HCT116 (cell line): ENCODE measurements at regions not wholly inside any gene's neighbourhood (a gene's known extent, or its start where the extent isn't known, plus 50 kb on each side); places are given as distances from the start of the nearest gene placed in this dataset.

Experiments
- ATAC-seq: fragments of 200-7000 bp; cut with Tn5 transposase; 2 replicates; pipeline ENCODE4 v1.9.1; 2020; ENCODE audit warnings: mild to moderate bottlenecking, moderate library complexity
- BruUV-seq: library from RNA; stranded (reverse); fragments of 400-500 nt; replicated peaks from 2 replicates; lab custom pipeline; 2021; lab: Mats Ljungman, UMichigan
- CTCF ChIA-PET: fragments of 300-600 bp; sonication (Branson Sonifier 250); formaldehyde crosslinking; loops from one replicate; lab custom pipeline; 2021; ENCODE audit warnings: antibody characterized with exemption; lab: Charles Lee
- POLR2A ChIA-PET: fragments of 300-600, 350-600 bp; sonication (Branson Sonifier 250); formaldehyde crosslinking; loops from one replicate; lab custom pipeline; 2021; ENCODE audit warnings: antibody characterized with exemption; lab: Charles Lee
- RAD21 ChIA-PET, 2 experiments: fragments of 300-600 bp; sonication (Branson Sonifier 250); formaldehyde crosslinking; loops; one replicate each; lab custom pipeline; 2023; ENCODE audit warnings: low total read pairs in 2 of 2; ENCODE audit not compliant: uncharacterized antibody in 2 of 2, unreplicated experiment in 2 of 2, low non-redundant PET in 1 of 2; lab: Charles Lee
- DNase-seq: peaks from one replicate; pipeline ENCODE4 v3.0.0-alpha.2; 2010; ENCODE audit warnings: low read depth, low spot score
- H2AFZ ChIP-seq: fragments of 200-600 bp; shearing (Covaris generic), sonication (generic); 2 replicates; pipeline ENCODE4 v1.6.1; 2017; ENCODE audit warnings: low read depth, mixed run types, mixed read lengths, antibody characterized with exemption, low read length; ENCODE audit not compliant: poor library complexity, severe bottlenecking
- H3K27ac ChIP-seq: 2 replicates; pipeline ENCODE4 v1.5.1; 2012; ENCODE audit warnings: low read depth, low read length
- H3K27me3 ChIP-seq: fragments of 200-600 bp; sonication (generic); 2 replicates; pipeline ENCODE4 v1.6.1; 2016; ENCODE audit warnings: mixed run types, low read length, mixed read lengths; ENCODE audit not compliant: insufficient read depth
- H3K36me3 ChIP-seq, 2 experiments: fragments of 200-500 bp in 1 of 2; fragments of 200-600 bp in 1 of 2; sonication (Bioruptor generic) in 1 of 2; sonication (generic) in 1 of 2; 2 replicates each; pipeline versions ENCODE4 v1.5.1 to v1.6.1; 2014 to 2016; ENCODE audit warnings: low read length in 2 of 2, inconsistent platforms in 1 of 2, mixed read lengths in 1 of 2, mixed run types in 1 of 2; ENCODE audit not compliant: insufficient read depth in 2 of 2, control insufficient read depth in 1 of 2
- H3K4me1 ChIP-seq, 2 experiments: fragments of 200-600 bp in 1 of 2; sonication (generic) in 1 of 2; 2 replicates each; pipeline versions ENCODE4 v1.5.1 to v1.6.1; 2012 to 2017; ENCODE audit warnings: low read length in 2 of 2, inconsistent platforms in 1 of 2, mild to moderate bottlenecking in 1 of 2, mixed read lengths in 1 of 2, mixed run types in 1 of 2, moderate library complexity in 1 of 2; ENCODE audit not compliant: insufficient read depth in 2 of 2, control insufficient read depth in 1 of 2
- H3K4me2 ChIP-seq: fragments of 200-600 bp; sonication (generic); 2 replicates; pipeline ENCODE4 v1.6.1; 2017; ENCODE audit warnings: mixed run types, low read length, mixed read lengths
- H3K4me3 ChIP-seq, 2 experiments: fragments of 200-600 bp in 1 of 2; sonication (generic) in 1 of 2; replicated peaks in 1 of 2; 2 replicates each; pipeline ENCODE4 v1.5.1; 2011 to 2016; ENCODE audit warnings: low read length in 2 of 2, control low read depth in 1 of 2, low read depth in 1 of 2, mild to moderate bottlenecking in 1 of 2, mixed read lengths in 1 of 2, mixed run types in 1 of 2
- H3K79me2 ChIP-seq: fragments of 200-600 bp; sonication (generic); 2 replicates; pipeline ENCODE4 v1.6.1; 2017; ENCODE audit warnings: mild to moderate bottlenecking, mixed run types, low read length, moderate library complexity, mixed read lengths; ENCODE audit not compliant: insufficient read depth
- H3K9ac ChIP-seq: fragments of 200-600 bp; sonication (generic); 2 replicates; pipeline ENCODE4 v1.6.1; 2016; ENCODE audit warnings: low read length, mixed read lengths
- H3K9me2 ChIP-seq: fragments of 200-600 bp; sonication (generic), shearing (Covaris generic); 2 replicates; pipeline ENCODE4 v1.6.1; 2017; ENCODE audit warnings: mixed run types, mild to moderate bottlenecking, moderate library complexity; ENCODE audit not compliant: insufficient read depth
- H3K9me3 ChIP-seq, 2 experiments: fragments of 200-500 bp in 1 of 2; fragments of 200-600 bp in 1 of 2; sonication (Bioruptor generic) in 1 of 2; sonication (generic) in 1 of 2; 2 replicates each; pipeline ENCODE4 v1.6.1; 2014 to 2017; ENCODE audit warnings: low read length in 2 of 2, mixed read lengths in 2 of 2, inconsistent platforms in 1 of 2, low read depth in 1 of 2, mild to moderate bottlenecking in 1 of 2, mixed run types in 1 of 2, moderate library complexity in 1 of 2; ENCODE audit not compliant: control insufficient read depth in 1 of 2, insufficient read depth in 1 of 2
- H4K20me1 ChIP-seq: fragments of 200-600 bp; sonication (generic), shearing (Covaris generic); 2 replicates; pipeline ENCODE4 v1.6.1; 2017; ENCODE audit warnings: mixed run types, mild to moderate bottlenecking, moderate library complexity; ENCODE audit not compliant: insufficient read depth
- ATF3 ChIP-seq: IDR thresholded peaks from 2 replicates; pipeline ENCODE4 v1.6.1; 2012
- CBX3 ChIP-seq: IDR thresholded peaks from 2 replicates; pipeline ENCODE4 v1.6.1; 2012; ENCODE audit warnings: low read depth
- CEBPB ChIP-seq: IDR thresholded peaks from 2 replicates; pipeline ENCODE4 v1.6.1; 2012; ENCODE audit warnings: low read depth
- ELF1 ChIP-seq: IDR thresholded peaks from 2 replicates; pipeline ENCODE4 v1.6.1; 2012; ENCODE audit warnings: low read depth, borderline replicate concordance
- EZH2 ChIP-seq: fragments of 200-600 bp; sonication (generic); IDR thresholded peaks from 2 replicates; pipeline ENCODE4 v1.6.1; 2017; ENCODE audit warnings: antibody characterized with exemption, mixed run types
- EZH2phosphoT487 ChIP-seq: fragments of 200-600 bp; IDR thresholded peaks from 2 replicates; pipeline ENCODE4 v1.6.1; 2018; ENCODE audit warnings: antibody characterized with exemption, borderline replicate concordance
- FOSL1 ChIP-seq: IDR thresholded peaks from 2 replicates; pipeline ENCODE4 v1.6.1; 2012; ENCODE audit warnings: low read depth
- MAX ChIP-seq: IDR thresholded peaks from 2 replicates; pipeline ENCODE4 v1.6.1; 2012
- POLR2A ChIP-seq: IDR thresholded peaks from 2 replicates; pipeline ENCODE4 v1.7.0; 2011; ENCODE audit warnings: borderline replicate concordance; ENCODE audit not compliant: insufficient read depth, insufficient read length; ENCODE audit errors: extremely low read depth
- RAD21 ChIP-seq: IDR thresholded peaks from 2 replicates; pipeline ENCODE4 v1.6.1; 2012; ENCODE audit warnings: low read depth, mild to moderate bottlenecking
- SIN3A ChIP-seq: IDR thresholded peaks from 2 replicates; pipeline ENCODE4 v1.6.1; 2012; ENCODE audit warnings: low read depth
- SRF ChIP-seq: IDR thresholded peaks from 2 replicates; pipeline ENCODE4 v1.6.1; 2012; ENCODE audit warnings: low read depth
- YY1 ChIP-seq: IDR thresholded peaks from 2 replicates; pipeline ENCODE4 v1.6.1; 2011; ENCODE audit warnings: low read length, low read depth, moderate library complexity, mild to moderate bottlenecking; ENCODE audit not compliant: insufficient replicate concordance; ENCODE audit errors: extremely low read depth
- ZFX ChIP-seq: fragments of 450-650 bp; IDR thresholded peaks from 2 replicates; pipeline ENCODE4 v1.6.1; 2017
- intact Hi-C: fragments of 100-400 bp; cut with micrococcal nuclease; formaldehyde crosslinking; loops from 2 replicates; pipeline ENCODE4 v1.10.0; 2022

GRCh38 chr18:64872710-64873458 is 724.0 kb upstream of the LINC00305 start:
- no peaks in the 10 kb centered on the region for H4K20me1 ChIP-seq
- no TSS peak for BruUV-seq
- no peak for TF ChIP-seq FOSL1
- TF ChIP-seq EZH2phosphoT487: no peak
- TF ChIP-seq POLR2A: no peak
- no peak for TF ChIP-seq CBX3
- no peak for TF ChIP-seq ATF3
- TF ChIP-seq ZFX: no peak
- TF ChIP-seq SIN3A: no peak
- no peak for TF ChIP-seq RAD21
- no peak for TF ChIP-seq EZH2
- no peak for TF ChIP-seq YY1
- TF ChIP-seq CEBPB: no peak
- TF ChIP-seq SRF: no peak
- TF ChIP-seq ELF1: no peak
- TF ChIP-seq MAX: no peak
- H3K9me3 ChIP-seq: peaks cover 10 to 26% of the 10 kb centered on the region in 2 experiments; a peak in 2 of 4 replicates
- H3K36me3 ChIP-seq: no peaks in the 10 kb centered on the region; a peak in 1 of 4 replicates
- intact Hi-C loops: no loop called here
- no peak for ATAC-seq
- no peak overlapping the region for H3K27ac ChIP-seq
- ChIA-PET RAD21 (no interaction called here), CTCF (no interaction called here), POLR2A (no interaction called here)
- H3K4me2 ChIP-seq: no peak overlapping the region
- no peaks in the 10 kb centered on the region for H3K9me2 ChIP-seq
- H3K4me3 ChIP-seq: no peak overlapping the region
- H3K9ac ChIP-seq: no peak overlapping the region
- H2AFZ ChIP-seq: no peak overlapping the region
- no peaks in the 10 kb centered on the region for H3K79me2 ChIP-seq
- DNase-seq: no peak
- H3K4me1 ChIP-seq: no peaks in the 10 kb centered on the region
- H3K27me3 ChIP-seq: no peaks in the 10 kb centered on the region
